Naive thymus-derived CD8-positive, alpha-beta T cell (primary cell): ENCODE measurements at regions not wholly inside any gene's neighbourhood (a gene's known extent, or its start where the extent isn't known, plus 50 kb on each side); places are given as distances from the start of the nearest gene placed in this dataset.
"Not testable (repeated sequence)": the region's sequence is repeated elsewhere in the genome, so short reads cannot be mapped to it uniquely, and the experiment has no call there.

ENCODE experiments used
- ATAC-seq, 2 donors: fragments of 150-1000 bp; cut with Tn5 transposase in 1 of 2; sonication (Bioruptor Pico), chemical (Tn5 transposase) in 1 of 2; 1 replicate in 1 of 2; 2 replicates in 1 of 2; pipeline ENCODE4 v1.10.0; 2021; ENCODE audit warnings: mild to moderate bottlenecking in 2 of 2, moderate library complexity in 2 of 2
- POLR2A ChIA-PET: fragments of 350-600 bp; sonication (Branson Sonifier 250); formaldehyde crosslinking; loops from one replicate; lab custom pipeline; 2021; ENCODE audit warnings: antibody characterized with exemption; lab: Charles Lee
- DNase-seq, 10 donors: peaks; one replicate each; pipeline versions ENCODE4 v3.0.0 to v3.0.0-alpha.2; 2020 to 2022
- H3K27ac Mint-ChIP-seq, 10 donors: one replicate each; pipeline ENCODE4 v1.8.0; 2020 to 2022; ENCODE audit warnings: mild to moderate bottlenecking in 10 of 10, mixed read lengths in 10 of 10, moderate library complexity in 4 of 10, inconsistent platforms in 1 of 10
- H3K27me3 Mint-ChIP-seq, 5 donors: one replicate each; pipeline ENCODE4 v1.8.0; 2021 to 2022; ENCODE audit warnings: mixed read lengths in 5 of 5
- H3K36me3 Mint-ChIP-seq, 3 donors: one replicate each; pipeline ENCODE4 v1.8.0; 2020 to 2022; ENCODE audit warnings: mixed read lengths in 3 of 3, mild to moderate bottlenecking in 2 of 3, inconsistent platforms in 1 of 3
- H3K4me1 Mint-ChIP-seq, 4 donors: one replicate each; pipeline ENCODE4 v1.8.0; 2021 to 2022; ENCODE audit warnings: mixed read lengths in 4 of 4
- H3K4me3 Mint-ChIP-seq, 10 donors: one replicate each; pipeline ENCODE4 v1.8.0; 2020 to 2022; ENCODE audit warnings: mild to moderate bottlenecking in 10 of 10, mixed read lengths in 10 of 10, moderate library complexity in 6 of 10, inconsistent platforms in 1 of 10
- H3K9me3 Mint-ChIP-seq, 9 donors: one replicate each; pipeline ENCODE4 v1.8.0; 2020 to 2022; ENCODE audit warnings: mixed read lengths in 9 of 9, mild to moderate bottlenecking in 3 of 9, inconsistent platforms in 1 of 9, moderate library complexity in 1 of 9

DNA sequence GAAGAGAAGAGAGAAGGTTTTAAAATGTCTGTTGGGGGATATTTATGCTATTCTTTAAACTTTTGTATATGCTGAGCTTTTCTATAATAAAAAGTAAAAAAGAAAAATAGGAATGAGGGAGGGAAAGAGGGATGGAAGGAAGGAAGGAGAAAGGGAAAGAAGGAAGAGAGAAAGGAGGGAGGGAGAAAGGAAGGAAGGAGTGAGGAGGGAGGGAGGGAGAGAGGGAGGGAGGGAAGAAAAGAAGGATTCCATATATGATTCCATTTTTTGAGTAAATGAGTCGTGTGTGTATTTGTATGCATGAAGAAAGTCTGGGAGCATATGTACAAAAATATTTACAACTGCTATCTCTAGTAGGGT is 120.9 kb upstream of the ZBTB40 start:
- POLR2A ChIA-PET: no interaction called here
- Mint-ChIP-seq H3K36me3 (no peaks in the 10 kb centered on the region), H3K9me3 (peaks cover 0 to 1% (median 0%) of the 10 kb centered on the region in 9 donors), H3K27ac (no peak overlapping the region), H3K4me1 (peaks cover 0 to 3% (median 0%) of the 10 kb centered on the region in 4 donors), H3K27me3 (peaks cover 7 to 36% (median 12%) of the 10 kb centered on the region in 5 donors), H3K4me3 (no peak overlapping the region)
- no peak for ATAC-seq
- DNase-seq: no peak

- POLR2A ChIA-PET: no interaction called here
- peaks cover 0 to 3% (median 0%) of the 10 kb centered on the region in 4 donors for H3K4me1 Mint-ChIP-seq
- peaks cover 0 to 1% (median 0%) of the 10 kb centered on the region in 9 donors for H3K9me3 Mint-ChIP-seq
- no peaks in the 10 kb centered on the region for H3K36me3 Mint-ChIP-seq
- no peak overlapping the region for H3K27ac Mint-ChIP-seq
- ATAC-seq: no peak
- H3K4me3 Mint-ChIP-seq: no peak overlapping the region
- no peak for DNase-seq
- peaks cover 5 to 32% (median 8%) of the 10 kb centered on the region in 5 donors for H3K27me3 Mint-ChIP-seq
These were observed 119.8 kb upstream of the ZBTB40 start for GRCh38 chr1:22331618-22332423.

GRCh38 chr1:22332424-22332717 is 119.3 kb upstream of the ZBTB40 start:
- H3K4me1 Mint-ChIP-seq: peaks cover 0 to 3% (median 0%) of the 10 kb centered on the region in 4 donors
- no peak overlapping the region for H3K4me3 Mint-ChIP-seq
- DNase-seq (no peak), ATAC-seq (no peak)
- H3K36me3 Mint-ChIP-seq: no peaks in the 10 kb centered on the region
- POLR2A ChIA-PET: no interaction called here
- no peak overlapping the region for H3K27ac Mint-ChIP-seq
- H3K9me3 Mint-ChIP-seq: peaks cover 0 to 1% (median 0%) of the 10 kb centered on the region in 9 donors
- H3K27me3 Mint-ChIP-seq: peaks cover 0 to 31% (median 8%) of the 10 kb centered on the region in 5 donors

DNA sequence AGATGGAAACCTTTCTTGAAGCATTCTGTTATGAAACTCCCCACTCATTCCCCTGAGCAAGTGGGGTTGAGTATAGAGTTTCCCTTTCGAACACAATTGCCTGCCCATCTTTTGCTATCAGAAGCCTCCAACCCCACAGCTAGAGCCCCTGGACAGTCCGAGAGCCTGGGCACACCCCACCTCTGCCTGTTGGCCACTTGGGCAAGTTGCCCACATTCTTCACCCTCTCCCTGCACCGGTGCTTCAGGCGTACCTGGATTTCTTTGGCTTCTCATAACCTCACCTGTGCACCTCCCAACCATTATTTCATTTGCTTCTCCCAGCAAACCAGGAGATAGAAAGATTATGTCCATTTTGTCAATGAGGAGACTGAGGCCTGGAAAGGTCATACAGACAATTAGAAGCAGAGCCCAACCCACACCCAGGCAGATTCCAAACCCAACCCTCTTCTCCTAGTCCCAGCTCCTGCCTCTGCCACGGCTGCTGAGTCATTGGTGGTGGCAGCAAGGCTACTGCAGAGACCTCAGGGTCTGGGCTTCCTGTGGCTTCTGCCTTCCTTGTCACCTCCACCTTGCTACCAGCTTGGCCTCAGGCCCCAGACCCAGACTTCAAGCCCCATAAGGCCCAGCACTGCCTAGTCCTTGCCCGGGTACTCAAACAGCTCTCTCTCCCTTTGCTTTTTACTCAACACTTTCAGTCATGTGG is 118.7 kb upstream of the ZBTB40 start:
- POLR2A ChIA-PET: no interaction called here
- peaks cover 0 to 31% (median 8%) of the 10 kb centered on the region in 5 donors for H3K27me3 Mint-ChIP-seq

GRCh38 chr1:22333516-22334121 is 118.0 kb upstream of the ZBTB40 start:
- H3K27ac Mint-ChIP-seq: no peak overlapping the region
- H3K4me1 Mint-ChIP-seq: peaks cover 0 to 3% (median under 1%) of the 10 kb centered on the region in 4 donors
- DNase-seq (no peak), ATAC-seq (no peak)
- H3K27me3 Mint-ChIP-seq: peaks cover 0 to 33% (median 8%) of the 10 kb centered on the region in 5 donors
- H3K36me3 Mint-ChIP-seq: no peaks in the 10 kb centered on the region
- peaks cover 0 to 1% (median 0%) of the 10 kb centered on the region in 9 donors for H3K9me3 Mint-ChIP-seq
- no peak overlapping the region for H3K4me3 Mint-ChIP-seq
- POLR2A ChIA-PET: no interaction called here

More for the DNA sequence above, 118.7 kb upstream of the ZBTB40 start:
- Mint-ChIP-seq H3K27ac (no peak overlapping the region), H3K4me3 (no peak overlapping the region), H3K9me3 (peaks cover 0 to 1% (median 0%) of the 10 kb centered on the region in 9 donors), H3K4me1 (peaks cover 0 to 3% (median 0%) of the 10 kb centered on the region in 4 donors), H3K36me3 (no peaks in the 10 kb centered on the region)
- ATAC-seq (no peak), DNase-seq (no peak)

- no peaks in the 10 kb centered on the region for H3K36me3 Mint-ChIP-seq
- ATAC-seq (no peak), DNase-seq (no peak)
- H3K27ac Mint-ChIP-seq: no peak overlapping the region
- no peak overlapping the region for H3K4me3 Mint-ChIP-seq
- H3K4me1 Mint-ChIP-seq: peaks cover 0 to 3% (median under 1%) of the 10 kb centered on the region in 4 donors
- POLR2A ChIA-PET: no interaction called here
- peaks cover 0 to 2% (median 0%) of the 10 kb centered on the region in 9 donors for H3K9me3 Mint-ChIP-seq
- peaks cover 6 to 37% (median 11%) of the 10 kb centered on the region in 5 donors for H3K27me3 Mint-ChIP-seq
These were observed 116.6 kb upstream of the ZBTB40 start for GRCh38 chr1:22334860-22335550.

DNA sequence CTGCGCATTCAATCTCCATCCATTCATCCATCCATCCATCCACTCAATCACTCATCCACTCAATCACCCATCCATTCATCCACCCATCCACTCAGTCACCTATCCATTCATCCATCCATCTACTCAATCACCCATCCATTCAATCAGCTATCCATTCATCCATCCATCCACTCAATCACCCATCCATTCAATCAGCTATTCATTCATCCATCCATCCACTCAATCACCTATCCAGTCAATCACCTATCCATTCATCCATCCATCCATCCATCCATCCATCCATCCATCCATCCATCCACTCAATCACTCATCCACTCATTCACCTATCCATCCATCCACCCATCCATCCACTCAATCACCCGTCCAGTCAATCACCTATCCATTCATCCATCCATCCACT is 115.4 kb upstream of the ZBTB40 start:
- H3K9me3 Mint-ChIP-seq, POLR2A ChIA-PET, H3K4me3 Mint-ChIP-seq, ATAC-seq, DNase-seq, H3K4me1 Mint-ChIP-seq, H3K27ac Mint-ChIP-seq, H3K36me3 Mint-ChIP-seq: not testable (repeated sequence)
- H3K27me3 Mint-ChIP-seq: peaks cover 8 to 44% (median 16%) of the 10 kb centered on the region in 5 donors

GRCh38 chr1:22336696-22337545 is 114.7 kb upstream of the ZBTB40 start:
- H3K4me3 Mint-ChIP-seq, H3K9me3 Mint-ChIP-seq, ATAC-seq: not testable (repeated sequence)

GRCh38 chr1:22338071-22338765 is 113.4 kb upstream of the ZBTB40 start:
- POLR2A ChIA-PET: no interaction called here
- H3K36me3 Mint-ChIP-seq: no peaks in the 10 kb centered on the region

More at GRCh38 chr1:22336696-22337545, 114.7 kb upstream of the ZBTB40 start:
- H3K27ac Mint-ChIP-seq, DNase-seq, H3K36me3 Mint-ChIP-seq, POLR2A ChIA-PET, H3K4me1 Mint-ChIP-seq: not testable (repeated sequence)
- H3K27me3 Mint-ChIP-seq: peaks cover 12 to 47% (median 19%) of the 10 kb centered on the region in 5 donors

DNA sequence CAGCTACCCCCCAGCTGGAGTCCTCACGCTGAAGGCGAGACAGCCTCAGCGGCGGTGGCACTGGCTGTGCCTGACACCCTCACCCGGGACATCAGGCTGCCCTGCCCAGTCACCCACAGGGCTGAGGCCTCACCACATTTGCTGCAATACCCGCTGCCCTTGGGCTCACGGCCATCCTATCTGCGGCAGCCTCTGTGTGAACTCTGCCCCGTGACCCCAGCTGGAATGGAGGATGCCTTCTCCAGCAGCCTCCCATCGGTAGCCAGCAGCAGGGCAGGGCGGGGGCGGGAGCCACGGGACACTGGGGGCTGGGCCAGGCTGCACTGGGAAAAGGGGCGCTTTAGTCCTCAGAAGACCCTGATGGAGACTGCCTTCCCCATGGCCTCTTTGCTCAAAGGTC is 112.4 kb upstream of the ZBTB40 start:
- Mint-ChIP-seq H3K9me3 (peaks cover 0 to 2% (median 0%) of the 10 kb centered on the region in 9 donors), H3K27me3 (peaks cover 20 to 55% (median 35%) of the 10 kb centered on the region in 5 donors), H3K36me3 (no peaks in the 10 kb centered on the region), H3K4me3 (no peak overlapping the region), H3K4me1 (peaks cover 0 to 10% (median 4%) of the 10 kb centered on the region in 4 donors), H3K27ac (no peak overlapping the region)
- no peak for ATAC-seq
- no peak for DNase-seq
- POLR2A ChIA-PET: no interaction called here

More at GRCh38 chr1:22338071-22338765, 113.4 kb upstream of the ZBTB40 start:
- Mint-ChIP-seq H3K4me3 (no peak overlapping the region), H3K9me3 (peaks cover 0 to 2% (median 0%) of the 10 kb centered on the region in 9 donors), H3K27me3 (peaks cover 18 to 52% (median 25%) of the 10 kb centered on the region in 5 donors), H3K27ac (no peak overlapping the region), H3K4me1 (peaks cover 0 to 10% (median 3%) of the 10 kb centered on the region in 4 donors)
- no peak for DNase-seq
- no peak for ATAC-seq

DNA sequence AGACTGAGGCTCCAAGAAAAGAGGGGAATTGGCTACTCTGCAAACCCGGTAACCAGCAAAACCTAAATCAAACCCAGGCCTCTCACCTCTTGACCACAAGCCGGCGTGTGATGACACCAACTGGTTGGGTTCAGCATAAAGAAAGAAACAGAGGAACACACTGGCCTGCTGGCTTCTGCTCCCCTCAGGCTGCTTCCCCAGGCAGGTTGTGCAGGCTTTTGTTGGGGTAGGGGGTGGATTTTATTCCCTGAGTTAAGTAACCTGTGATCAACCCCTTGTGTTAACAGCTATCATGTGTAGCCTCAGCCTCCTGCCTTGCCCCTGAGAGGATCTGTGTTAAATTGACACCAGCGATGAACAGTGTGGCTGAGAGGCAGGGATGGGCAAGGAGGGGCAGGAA is 111.6 kb upstream of the ZBTB40 start:
- DNase-seq (no peak), ATAC-seq (no peak)
- H3K4me3 Mint-ChIP-seq: no peak overlapping the region
- peaks cover 0 to 2% (median 0%) of the 10 kb centered on the region in 9 donors for H3K9me3 Mint-ChIP-seq
- peaks cover 0 to 8% (median 4%) of the 10 kb centered on the region in 4 donors for H3K4me1 Mint-ChIP-seq
- no peaks in the 10 kb centered on the region for H3K36me3 Mint-ChIP-seq
- H3K27me3 Mint-ChIP-seq: peaks cover 20 to 59% (median 43%) of the 10 kb centered on the region in 5 donors
- POLR2A ChIA-PET: no interaction called here
- no peak overlapping the region for H3K27ac Mint-ChIP-seq
